Tibial nerve (tissue), 4 donors: ENCODE measurements at regions not wholly inside any gene's neighbourhood (a gene's known extent, or its start where the extent isn't known, plus 50 kb on each side); places are given as distances from the start of the nearest gene placed in this dataset.

Source experiments
- DNase-seq, 2 donors: peaks; one replicate each; pipeline ENCODE4 v3.0.0-alpha.2; 2019; ENCODE audit warnings: low spot score in 2 of 2
- H3K27ac ChIP-seq, 4 donors: fragments of 200-600 bp; sonication (generic) in 3 of 4; one replicate each; pipeline ENCODE4 v1.5.1; 2017 to 2019; ENCODE audit warnings: mild to moderate bottlenecking in 1 of 4
- H3K27me3 ChIP-seq, 2 donors: fragments of 200-600 bp; sonication (generic) in 1 of 2; one replicate each; pipeline versions ENCODE4 v1.5.1 to v1.6.0; 2017 to 2019
- H3K36me3 ChIP-seq, 3 donors: fragments of 200-600 bp; sonication (generic); one replicate each; pipeline ENCODE4 v1.5.1; 2018 to 2019
- H3K4me1 ChIP-seq, 4 donors: fragments of 200-600 bp; sonication (generic) in 3 of 4; one replicate each; pipeline ENCODE4 v1.5.1; 2017 to 2019
- H3K4me3 ChIP-seq, 4 donors: fragments of 200-600 bp; sonication (generic) in 3 of 4; one replicate each; pipeline ENCODE4 v1.5.1; 2017 to 2019; ENCODE audit warnings: mild to moderate bottlenecking in 1 of 4, moderate library complexity in 1 of 4
- H3K9me3 ChIP-seq, 4 donors: fragments of 200-600 bp; sonication (generic) in 3 of 4; one replicate each; pipeline ENCODE4 v1.5.1; 2017 to 2019
- CTCF ChIP-seq, 5 experiments: fragments of 200-600 bp in 3 of 5; fragments of 450-650 bp in 2 of 5; sonication (generic) in 3 of 5; IDR thresholded peaks; one replicate each; pipeline ENCODE4 v1.5.1; 2016 to 2019; ENCODE audit warnings: antibody characterized with exemption in 5 of 5, mild to moderate bottlenecking in 3 of 5, moderate library complexity in 2 of 5
- EP300 ChIP-seq, 2 donors: sonication (generic); formaldehyde crosslinking; IDR thresholded peaks; one replicate each; pipeline ENCODE4 v1.6.1; 2017; ENCODE audit warnings: antibody characterized with exemption in 2 of 2, mild to moderate bottlenecking in 1 of 2
- POLR2A ChIP-seq, 2 donors: fragments of 450-650 bp; IDR thresholded peaks; one replicate each; pipeline ENCODE4 v1.6.1; 2017; ENCODE audit warnings: antibody characterized with exemption in 2 of 2, mild to moderate bottlenecking in 2 of 2, moderate library complexity in 2 of 2
- WGBS, 2 donors: methylation state at CpG; one replicate each; pipeline ENCODE4 v1.1.5; 2018; 5-methylcytosine and 5-hydroxymethylcytosine counted together

GRCh38 chr6:90952176-90952575, 365.3 kb upstream of the MAP3K7 start:
- H3K27ac ChIP-seq, result no peak overlapping the region
- no peak for DNase-seq
- peaks cover 0 to 4% (median 0%) of the 10 kb centered on the region in 4 donors for H3K9me3 ChIP-seq
- 78 to 80% methylated on average over 2 of the region's 2 CpGs for WGBS, 2 donors
- no peak for TF ChIP-seq CTCF (IDR thresholded peaks at IDR 0.05)
- TF ChIP-seq EP300 (IDR thresholded peaks at IDR 0.05), result no peak
- TF ChIP-seq POLR2A (IDR thresholded peaks at IDR 0.05), result no peak
- no peaks in the 10 kb centered on the region for H3K4me1 ChIP-seq
- no peaks in the 10 kb centered on the region for H3K27me3 ChIP-seq
- H3K36me3 ChIP-seq, result no peaks in the 10 kb centered on the region
- H3K4me3 ChIP-seq, result no peak overlapping the region

GRCh38 chr6:90948540-90948939, 361.7 kb upstream of the MAP3K7 start:
- Histone ChIP-seq H3K36me3 (no peaks in the 10 kb centered on the region), H3K4me1 (no peaks in the 10 kb centered on the region), H3K27ac (no peak overlapping the region), H3K9me3 (peaks cover 0 to 4% (median 0%) of the 10 kb centered on the region in 4 donors), H3K4me3 (no peak overlapping the region), H3K27me3 (no peaks in the 10 kb centered on the region)
- no peak for DNase-seq
- TF ChIP-seq EP300 (IDR thresholded peaks at IDR 0.05), result no peak
- TF ChIP-seq POLR2A (IDR thresholded peaks at IDR 0.05), result no peak
- no peak for TF ChIP-seq CTCF (IDR thresholded peaks at IDR 0.05)
- 97% methylated on average over 6 to 7 of the region's 9 CpGs for WGBS, 2 donors

- DNase-seq, result no peak
- WGBS, 2 donors, result 95 to 97% methylated on average over 22 to 26 of the region's 29 CpGs
- TF ChIP-seq POLR2A (IDR thresholded peaks at IDR 0.05) (no peak), CTCF (IDR thresholded peaks at IDR 0.05) (no peak), EP300 (IDR thresholded peaks at IDR 0.05) (no peak)
- H3K36me3 ChIP-seq, result no peaks in the 10 kb centered on the region
- H3K4me3 ChIP-seq, result no peak overlapping the region
- H3K4me1 ChIP-seq, result no peaks in the 10 kb centered on the region
- H3K27ac ChIP-seq, result no peak overlapping the region
- H3K27me3 ChIP-seq, result no peaks in the 10 kb centered on the region
- H3K9me3 ChIP-seq, result no peaks in the 10 kb centered on the region
These were observed 360.6 kb upstream of the MAP3K7 start for GRCh38 chr6:90947184-90948064.

GRCh38 chr6:90941885-90942284, 355.0 kb upstream of the MAP3K7 start:
- Histone ChIP-seq H3K4me1 (no peaks in the 10 kb centered on the region), H3K9me3 (no peaks in the 10 kb centered on the region), H3K36me3 (no peaks in the 10 kb centered on the region), H3K4me3 (no peak overlapping the region), H3K27ac (no peak overlapping the region), H3K27me3 (no peaks in the 10 kb centered on the region)
- 85 to 92% methylated on average over 7 of the region's 7 CpGs for WGBS, 2 donors
- TF ChIP-seq POLR2A (IDR thresholded peaks at IDR 0.05), result no peak
- no peak for TF ChIP-seq EP300 (IDR thresholded peaks at IDR 0.05)
- TF ChIP-seq CTCF (IDR thresholded peaks at IDR 0.05), result no peak
- no peak for DNase-seq

- Histone ChIP-seq H3K4me1 (no peaks in the 10 kb centered on the region), H3K27me3 (no peaks in the 10 kb centered on the region), H3K27ac (no peak overlapping the region), H3K36me3 (no peaks in the 10 kb centered on the region), H3K9me3 (no peaks in the 10 kb centered on the region), H3K4me3 (no peak overlapping the region)
- WGBS, 2 donors, result 29 to 31% methylated on average over 5 of the region's 5 CpGs
- no peak for DNase-seq
- TF ChIP-seq CTCF (IDR thresholded peaks at IDR 0.05), result peak; percentile 21 to 59 (median 38)
- no peak for TF ChIP-seq POLR2A (IDR thresholded peaks at IDR 0.05)
These were observed 354.1 kb upstream of the MAP3K7 start for GRCh38 chr6:90940812-90941481.
